ENCODE measurements at regions not wholly inside any gene's neighbourhood (a gene's known extent, or its start where the extent isn't known, plus 50 kb on each side); places are given as distances from the start of the nearest gene placed in this dataset.

- Histone ChIP-seq H3K4me1 (no peaks in the 10 kb centered on the region), H3K9me3 (no peaks in the 10 kb centered on the region), H3K36me3 (no peaks in the 10 kb centered on the region), H3K4me3 (no peak overlapping the region), H3K9ac (ENCODE audit: low read depth in 2 of 2, low read length in 2 of 2) (no peak overlapping the region), H3K27me3 (no peaks in the 10 kb centered on the region), H3K27ac (no peak overlapping the region)
- TF ChIP-seq, protein P1, sequence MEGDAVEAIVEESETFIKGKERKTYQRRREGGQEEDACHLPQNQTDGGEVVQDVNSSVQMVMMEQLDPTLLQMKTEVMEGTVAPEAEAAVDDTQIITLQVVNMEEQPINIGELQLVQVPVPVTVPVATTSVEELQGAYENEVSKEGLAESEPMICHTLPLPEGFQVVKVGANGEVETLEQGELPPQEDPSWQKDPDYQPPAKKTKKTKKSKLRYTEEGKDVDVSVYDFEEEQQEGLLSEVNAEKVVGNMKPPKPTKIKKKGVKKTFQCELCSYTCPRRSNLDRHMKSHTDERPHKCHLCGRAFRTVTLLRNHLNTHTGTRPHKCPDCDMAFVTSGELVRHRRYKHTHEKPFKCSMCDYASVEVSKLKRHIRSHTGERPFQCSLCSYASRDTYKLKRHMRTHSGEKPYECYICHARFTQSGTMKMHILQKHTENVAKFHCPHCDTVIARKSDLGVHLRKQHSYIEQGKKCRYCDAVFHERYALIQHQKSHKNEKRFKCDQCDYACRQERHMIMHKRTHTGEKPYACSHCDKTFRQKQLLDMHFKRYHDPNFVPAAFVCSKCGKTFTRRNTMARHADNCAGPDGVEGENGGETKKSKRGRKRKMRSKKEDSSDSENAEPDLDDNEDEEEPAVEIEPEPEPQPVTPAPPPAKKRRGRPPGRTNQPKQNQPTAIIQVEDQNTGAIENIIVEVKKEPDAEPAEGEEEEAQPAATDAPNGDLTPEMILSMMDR (IDR thresholded peaks at IDR 0.05): no peak
- DNase-seq: no peak
- intact Hi-C loops (cut with DNase I): no loop called here
Measured at GRCh38 chr16:62205459-62205858, 169.2 kb upstream of the CDH8 start.

DNA sequence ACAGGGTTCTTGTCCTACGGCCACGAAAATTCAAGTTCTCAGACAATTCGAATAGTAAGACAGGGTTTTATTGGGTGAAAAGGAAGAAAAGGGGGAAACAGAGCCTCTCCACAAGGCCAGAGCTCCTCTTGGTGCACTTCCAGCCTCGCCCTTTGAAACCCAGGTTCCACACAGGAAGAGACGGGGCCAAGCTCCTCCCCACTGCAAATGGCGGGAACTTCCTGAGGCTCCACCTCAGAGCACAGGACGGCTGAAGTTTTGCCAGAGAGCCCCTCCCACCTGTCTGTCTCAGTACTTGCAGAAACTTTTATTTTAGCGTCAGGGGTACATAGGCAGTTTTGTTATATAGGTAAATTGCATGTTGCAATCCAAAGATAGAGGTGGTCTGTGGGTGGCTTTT, 165.7 kb upstream of the CDH8 start:
- TF ChIP-seq, protein P1 (IDR thresholded peaks at IDR 0.05): no peak
- Histone ChIP-seq H3K4me1 (no peaks in the 10 kb centered on the region), H3K9ac (ENCODE audit: low read depth in 2 of 2, low read length in 2 of 2) (no peak overlapping the region), H3K27me3 (no peaks in the 10 kb centered on the region), H3K4me3 (no peak overlapping the region), H3K36me3 (no peaks in the 10 kb centered on the region), H3K9me3 (no peaks in the 10 kb centered on the region), H3K27ac (no peak overlapping the region)
- intact Hi-C loops (cut with DNase I): no loop called here
- no peak for DNase-seq

- H3K9me3 ChIP-seq: no peaks in the 10 kb centered on the region
- no peak overlapping the region for H3K27ac ChIP-seq
- intact Hi-C loops (cut with DNase I): no loop called here
- no peak for DNase-seq
- H3K9ac ChIP-seq (ENCODE audit: low read depth in 2 of 2, low read length in 2 of 2): no peak overlapping the region
- H3K36me3 ChIP-seq: no peaks in the 10 kb centered on the region
- H3K4me1 ChIP-seq: no peaks in the 10 kb centered on the region
- TF ChIP-seq, protein P1 (IDR thresholded peaks at IDR 0.05): no peak
- no peak overlapping the region for H3K4me3 ChIP-seq
- H3K27me3 ChIP-seq: no peaks in the 10 kb centered on the region
Measured at GRCh38 chr16:62194828-62195227, 158.6 kb upstream of the CDH8 start.

GRCh38 chr16:62190426-62190825, 154.2 kb upstream of the CDH8 start:
- H3K4me1 ChIP-seq: no peaks in the 10 kb centered on the region
- no peaks in the 10 kb centered on the region for H3K36me3 ChIP-seq
- no peak overlapping the region for H3K9ac ChIP-seq (ENCODE audit: low read depth in 2 of 2, low read length in 2 of 2)
- no peaks in the 10 kb centered on the region for H3K9me3 ChIP-seq
- no peaks in the 10 kb centered on the region for H3K27me3 ChIP-seq
- intact Hi-C loops (cut with DNase I): no loop called here
- no peak for DNase-seq
- no peak overlapping the region for H3K4me3 ChIP-seq
- TF ChIP-seq, protein P1 (IDR thresholded peaks at IDR 0.05): no peak
- no peak overlapping the region for H3K27ac ChIP-seq

DNA sequence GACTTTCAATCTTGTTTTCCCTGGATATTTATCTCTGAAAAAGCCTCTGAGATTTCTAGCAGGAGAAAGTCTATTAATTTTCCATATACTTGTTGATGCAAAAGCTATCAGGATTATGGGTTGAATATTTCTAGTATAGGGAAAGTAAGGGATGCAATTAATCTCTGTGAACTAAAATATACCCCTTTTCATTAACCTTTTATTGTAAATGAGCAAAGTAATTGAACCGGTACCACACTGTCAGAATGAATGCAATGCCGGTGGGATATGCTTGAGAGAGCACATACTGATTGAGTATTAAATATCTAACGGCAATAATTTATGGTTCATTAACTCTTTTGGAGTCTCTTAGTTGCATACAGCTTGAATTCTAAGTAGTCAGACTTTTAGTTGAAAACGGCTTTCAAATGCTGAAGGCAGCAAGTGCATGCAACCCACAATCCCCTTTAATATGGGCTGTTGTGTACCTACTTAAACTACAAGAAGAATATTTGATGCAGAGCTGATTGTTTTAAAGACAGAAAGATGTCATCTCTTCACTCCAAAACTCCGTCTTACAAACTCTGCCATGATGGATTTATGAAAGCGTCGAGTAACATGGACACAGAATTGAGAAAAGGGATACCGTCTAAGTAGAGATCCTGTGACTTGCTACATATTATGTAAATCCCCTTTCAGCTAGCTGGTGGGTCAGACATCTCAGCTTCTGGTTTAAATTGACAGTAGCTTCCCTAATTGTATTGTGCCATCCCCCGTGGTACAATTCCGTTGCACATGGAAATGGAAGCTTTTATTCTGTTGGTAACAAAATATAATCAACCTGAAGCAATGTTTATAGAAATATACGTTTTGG, 141.3 kb upstream of the CDH8 start:
- Histone ChIP-seq H3K27ac (no peak overlapping the region), H3K9ac (ENCODE audit: low read depth in 2 of 2, low read length in 2 of 2) (no peak overlapping the region), H3K9me3 (no peaks in the 10 kb centered on the region), H3K4me3 (no peak overlapping the region), H3K27me3 (no peaks in the 10 kb centered on the region), H3K4me1 (no peaks in the 10 kb centered on the region), H3K36me3 (no peaks in the 10 kb centered on the region)
- no peak for DNase-seq
- TF ChIP-seq, protein P1 (IDR thresholded peaks at IDR 0.05): no peak
- intact Hi-C loops (cut with DNase I): no loop called here

Measured in colonic mucosa (tissue), 4 donors.